ENCODE measurements at regions not wholly inside any gene's neighbourhood (a gene's known extent, or its start where the extent isn't known, plus 50 kb on each side); places are given as distances from the start of the nearest gene placed in this dataset.

GRCh38 chr11:109553284-109553683, 131.3 kb downstream of the C11orf87 start:
- TF ChIP-seq, protein P1, sequence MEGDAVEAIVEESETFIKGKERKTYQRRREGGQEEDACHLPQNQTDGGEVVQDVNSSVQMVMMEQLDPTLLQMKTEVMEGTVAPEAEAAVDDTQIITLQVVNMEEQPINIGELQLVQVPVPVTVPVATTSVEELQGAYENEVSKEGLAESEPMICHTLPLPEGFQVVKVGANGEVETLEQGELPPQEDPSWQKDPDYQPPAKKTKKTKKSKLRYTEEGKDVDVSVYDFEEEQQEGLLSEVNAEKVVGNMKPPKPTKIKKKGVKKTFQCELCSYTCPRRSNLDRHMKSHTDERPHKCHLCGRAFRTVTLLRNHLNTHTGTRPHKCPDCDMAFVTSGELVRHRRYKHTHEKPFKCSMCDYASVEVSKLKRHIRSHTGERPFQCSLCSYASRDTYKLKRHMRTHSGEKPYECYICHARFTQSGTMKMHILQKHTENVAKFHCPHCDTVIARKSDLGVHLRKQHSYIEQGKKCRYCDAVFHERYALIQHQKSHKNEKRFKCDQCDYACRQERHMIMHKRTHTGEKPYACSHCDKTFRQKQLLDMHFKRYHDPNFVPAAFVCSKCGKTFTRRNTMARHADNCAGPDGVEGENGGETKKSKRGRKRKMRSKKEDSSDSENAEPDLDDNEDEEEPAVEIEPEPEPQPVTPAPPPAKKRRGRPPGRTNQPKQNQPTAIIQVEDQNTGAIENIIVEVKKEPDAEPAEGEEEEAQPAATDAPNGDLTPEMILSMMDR (IDR thresholded peaks at IDR 0.05), result no peak
- ATAC-seq (ENCODE audit: low FRiP score) (peak; percentile 48), DNase-seq (ENCODE audit: low spot score) (no peak)

- ATAC-seq (ENCODE audit: low FRiP score), result no peak
- DNase-seq (ENCODE audit: low spot score), result no peak
- TF ChIP-seq, protein P1 (IDR thresholded peaks at IDR 0.05), result no peak
These were observed 133.0 kb downstream of the C11orf87 start for GRCh38 chr11:109554951-109555350.

DNA sequence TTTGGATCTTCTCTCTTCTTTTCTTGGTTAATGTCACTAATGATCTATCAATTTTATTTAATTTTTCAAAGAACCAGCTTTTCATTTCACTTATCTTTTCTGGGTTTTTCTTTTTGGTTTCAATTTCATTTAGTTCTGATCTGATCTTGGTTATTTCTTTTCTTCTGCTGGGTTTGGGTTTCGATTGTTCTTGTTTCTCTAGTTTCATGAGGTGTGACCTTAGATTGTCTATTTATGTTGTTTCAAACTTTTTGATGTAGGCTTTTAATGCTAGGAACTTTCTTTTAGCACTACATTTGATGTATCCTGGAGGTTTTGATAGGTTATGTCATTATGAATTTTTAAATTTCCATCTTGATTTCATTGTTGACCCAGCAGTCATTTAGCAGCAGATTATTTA, 142.3 kb downstream of the C11orf87 start:
- no peak for ATAC-seq (ENCODE audit: low FRiP score)
- no peak for DNase-seq (ENCODE audit: low spot score)
- TF ChIP-seq, protein P1 (IDR thresholded peaks at IDR 0.05), result no peak

DNA sequence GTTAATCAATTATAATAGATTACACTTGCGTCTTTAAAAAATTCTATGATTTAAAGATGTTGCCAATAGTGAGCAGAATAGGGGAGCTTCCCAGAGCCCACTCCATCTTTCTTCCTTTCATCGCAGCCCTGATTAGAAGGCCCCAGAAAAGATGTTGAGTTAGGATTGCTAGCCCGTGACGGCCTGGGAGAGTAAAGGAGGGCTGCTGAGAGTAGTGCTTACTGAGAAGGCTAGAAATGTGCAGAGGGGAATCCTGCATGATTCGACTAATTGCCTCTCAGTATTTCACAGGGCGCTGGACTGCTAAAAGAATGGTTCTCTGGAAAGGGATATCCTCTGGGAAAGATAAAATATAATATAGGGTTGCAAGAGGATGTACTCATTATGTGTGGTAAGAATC, 160.5 kb downstream of the C11orf87 start:
- TF ChIP-seq, protein P1 (IDR thresholded peaks at IDR 0.05), result no peak
- ATAC-seq (ENCODE audit: low FRiP score), result no peak

DNA sequence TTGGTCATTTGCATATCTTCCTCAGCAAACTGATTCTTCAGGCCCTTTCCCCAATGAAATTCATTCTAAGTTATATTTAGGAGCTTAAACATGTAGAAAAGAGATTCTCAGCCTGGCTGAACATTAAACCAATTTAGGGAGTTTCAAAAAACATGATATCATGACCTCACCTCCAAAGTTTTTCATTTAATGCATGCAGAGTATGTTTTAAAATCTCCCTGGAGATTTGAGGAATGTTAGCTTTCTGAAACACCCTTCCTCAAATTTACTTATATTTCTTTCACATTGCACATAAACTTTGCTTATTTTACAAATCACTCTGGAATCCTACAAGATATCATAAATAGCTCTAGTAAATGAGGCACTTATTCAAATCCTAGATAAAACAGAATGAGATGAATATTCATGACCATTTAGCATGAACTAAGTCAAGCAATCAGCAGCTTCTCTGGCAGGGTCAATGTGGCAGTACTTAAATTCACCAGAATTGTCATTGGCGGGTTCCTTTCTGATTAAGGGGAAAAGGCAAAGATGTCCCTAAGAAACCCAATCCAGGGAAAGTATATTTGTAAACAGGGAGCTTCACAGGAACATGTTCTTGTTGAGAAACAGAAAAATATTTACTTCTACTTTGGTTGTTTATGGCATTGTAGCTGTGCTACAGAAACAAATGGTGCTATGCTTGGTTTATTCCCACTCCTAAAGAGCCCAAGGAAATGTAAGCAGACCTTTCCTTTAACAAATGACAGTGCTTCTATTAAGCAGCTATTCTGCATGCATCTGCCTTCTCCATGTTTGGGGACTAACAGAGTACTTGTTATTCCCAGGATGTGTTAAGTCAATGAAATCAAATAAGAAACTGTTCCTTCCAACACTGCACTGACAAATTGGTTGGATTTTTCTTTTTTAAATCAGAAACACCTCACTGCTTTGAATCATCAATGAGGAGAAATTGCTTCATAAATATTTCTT, 162.3 kb downstream of the C11orf87 start:
- ATAC-seq (ENCODE audit: low FRiP score) (no peak), DNase-seq (ENCODE audit: low spot score) (no peak)

More for the DNA sequence above, 160.5 kb downstream of the C11orf87 start:
- DNase-seq (ENCODE audit: low spot score), result no peak

GRCh38 chr11:109586789-109587188, 164.8 kb downstream of the C11orf87 start:
- TF ChIP-seq, protein P1 (IDR thresholded peaks at IDR 0.05), result no peak
- DNase-seq (ENCODE audit: low spot score) (no peak), ATAC-seq (ENCODE audit: low FRiP score) (no peak)

More for the DNA sequence above, 162.3 kb downstream of the C11orf87 start:
- TF ChIP-seq, protein P1 (IDR thresholded peaks at IDR 0.05), result no peak

GRCh38 chr11:109590782-109591181, 168.8 kb downstream of the C11orf87 start:
- DNase-seq (ENCODE audit: low spot score), result no peak
- TF ChIP-seq, protein P1 (IDR thresholded peaks at IDR 0.05), result no peak
- no peak for ATAC-seq (ENCODE audit: low FRiP score)

All from omental fat pad (tissue), 3 donors.